ENCODE measurements at regions not wholly inside any gene's neighbourhood (a gene's known extent, or its start where the extent isn't known, plus 50 kb on each side); places are given as distances from the start of the nearest gene placed in this dataset.

DNA sequence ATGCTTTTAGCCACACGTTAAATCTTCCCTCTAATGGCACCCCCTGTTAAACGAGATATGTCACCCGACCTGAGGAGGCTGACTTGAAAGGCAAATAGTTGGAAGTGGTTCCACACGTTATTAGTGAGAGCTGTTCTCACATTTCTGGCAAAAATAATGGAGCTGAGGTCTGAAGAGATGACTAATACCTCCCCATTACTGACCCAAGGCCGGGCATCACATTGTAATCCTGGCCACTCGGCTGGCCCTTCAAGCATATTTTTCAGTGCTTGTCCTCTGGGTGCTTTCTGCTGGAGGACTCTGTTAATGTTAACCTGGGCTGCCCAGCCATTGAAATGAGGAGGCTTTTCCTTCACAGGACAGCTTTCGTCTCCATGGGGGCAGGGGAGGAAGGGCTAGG, 260.0 kb upstream of the CADM1 start:
- H4K20me1 ChIP-seq (ENCODE audit: control insufficient read depth, insufficient read depth, low read depth, low read length), result no peaks in the 10 kb centered on the region
- H3K9me3 ChIP-seq (ENCODE audit: control insufficient read depth, insufficient read depth, low read length), result no peaks in the 10 kb centered on the region
- H3K9me2 ChIP-seq (replicated peaks; ENCODE audit: control insufficient read depth, low read length), result no peaks in the 10 kb centered on the region
- no peaks in the 10 kb centered on the region for H3K27me3 ChIP-seq (ENCODE audit: control insufficient read depth, low read length)
- TF ChIP-seq, protein P1, sequence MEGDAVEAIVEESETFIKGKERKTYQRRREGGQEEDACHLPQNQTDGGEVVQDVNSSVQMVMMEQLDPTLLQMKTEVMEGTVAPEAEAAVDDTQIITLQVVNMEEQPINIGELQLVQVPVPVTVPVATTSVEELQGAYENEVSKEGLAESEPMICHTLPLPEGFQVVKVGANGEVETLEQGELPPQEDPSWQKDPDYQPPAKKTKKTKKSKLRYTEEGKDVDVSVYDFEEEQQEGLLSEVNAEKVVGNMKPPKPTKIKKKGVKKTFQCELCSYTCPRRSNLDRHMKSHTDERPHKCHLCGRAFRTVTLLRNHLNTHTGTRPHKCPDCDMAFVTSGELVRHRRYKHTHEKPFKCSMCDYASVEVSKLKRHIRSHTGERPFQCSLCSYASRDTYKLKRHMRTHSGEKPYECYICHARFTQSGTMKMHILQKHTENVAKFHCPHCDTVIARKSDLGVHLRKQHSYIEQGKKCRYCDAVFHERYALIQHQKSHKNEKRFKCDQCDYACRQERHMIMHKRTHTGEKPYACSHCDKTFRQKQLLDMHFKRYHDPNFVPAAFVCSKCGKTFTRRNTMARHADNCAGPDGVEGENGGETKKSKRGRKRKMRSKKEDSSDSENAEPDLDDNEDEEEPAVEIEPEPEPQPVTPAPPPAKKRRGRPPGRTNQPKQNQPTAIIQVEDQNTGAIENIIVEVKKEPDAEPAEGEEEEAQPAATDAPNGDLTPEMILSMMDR (IDR thresholded peaks at IDR 0.05; ENCODE audit: low read depth, low read length, poor library complexity, severe bottlenecking), result no peak
- no peak for TF ChIP-seq EZH2phosphoT487 (IDR thresholded peaks at IDR 0.05; ENCODE audit: borderline replicate concordance, low read length)
- H3K4me2 ChIP-seq (ENCODE audit: low read length), result no peak overlapping the region
- no peak overlapping the region for H3K4me3 ChIP-seq (ENCODE audit: low read length)
- no peak overlapping the region for H3K27ac ChIP-seq (ENCODE audit: low read depth, low read length)
- H3F3A ChIP-seq (ENCODE audit: control insufficient read depth, insufficient read depth), result no peaks in the 10 kb centered on the region
- no peaks in the 10 kb centered on the region for H3K79me2 ChIP-seq (ENCODE audit: control insufficient read depth, low read length)
- H3K36me3 ChIP-seq (ENCODE audit: control insufficient read depth, low read length), result no peaks in the 10 kb centered on the region
- no peaks in the 10 kb centered on the region for H3K4me1 ChIP-seq (ENCODE audit: control insufficient read depth, low read length)

DNA sequence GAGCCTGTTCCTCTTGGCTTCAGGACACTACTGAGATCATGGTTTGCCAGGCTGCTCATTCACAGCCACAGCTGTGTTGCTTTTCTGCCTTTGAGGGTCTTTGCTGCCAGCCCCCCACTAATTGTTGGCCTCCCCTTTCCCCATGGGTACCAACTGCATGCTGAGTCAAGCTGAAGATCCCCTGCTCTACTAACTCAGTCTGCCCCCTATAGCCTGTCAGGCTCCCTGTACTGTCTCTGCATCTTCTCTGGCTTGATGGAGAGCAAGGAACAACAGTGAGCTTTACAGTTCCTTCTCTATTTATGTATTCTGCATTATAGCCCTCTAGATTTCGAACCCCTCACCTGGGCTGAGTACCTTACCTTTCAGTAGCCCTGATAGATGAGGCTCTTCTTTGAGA, 257.6 kb upstream of the CADM1 start:
- H3K79me2 ChIP-seq (ENCODE audit: control insufficient read depth, low read length), result no peaks in the 10 kb centered on the region
- no peak overlapping the region for H3K4me2 ChIP-seq (ENCODE audit: low read length)
- TF ChIP-seq EZH2phosphoT487 (IDR thresholded peaks at IDR 0.05; ENCODE audit: borderline replicate concordance, low read length), result no peak
- TF ChIP-seq, protein P1 (IDR thresholded peaks at IDR 0.05; ENCODE audit: low read depth, low read length, poor library complexity, severe bottlenecking), result no peak
- no peaks in the 10 kb centered on the region for H3F3A ChIP-seq (ENCODE audit: control insufficient read depth, insufficient read depth)
- H3K9me2 ChIP-seq (replicated peaks; ENCODE audit: control insufficient read depth, low read length), result no peaks in the 10 kb centered on the region
- H3K36me3 ChIP-seq (ENCODE audit: control insufficient read depth, low read length), result no peaks in the 10 kb centered on the region
- no peaks in the 10 kb centered on the region for H3K27me3 ChIP-seq (ENCODE audit: control insufficient read depth, low read length)
- H4K20me1 ChIP-seq (ENCODE audit: control insufficient read depth, insufficient read depth, low read depth, low read length), result no peaks in the 10 kb centered on the region
- no peaks in the 10 kb centered on the region for H3K4me1 ChIP-seq (ENCODE audit: control insufficient read depth, low read length)
- no peaks in the 10 kb centered on the region for H3K9me3 ChIP-seq (ENCODE audit: control insufficient read depth, insufficient read depth, low read length)
- H3K27ac ChIP-seq (ENCODE audit: low read depth, low read length), result no peak overlapping the region
- H3K4me3 ChIP-seq (ENCODE audit: low read length), result no peak overlapping the region

DNA sequence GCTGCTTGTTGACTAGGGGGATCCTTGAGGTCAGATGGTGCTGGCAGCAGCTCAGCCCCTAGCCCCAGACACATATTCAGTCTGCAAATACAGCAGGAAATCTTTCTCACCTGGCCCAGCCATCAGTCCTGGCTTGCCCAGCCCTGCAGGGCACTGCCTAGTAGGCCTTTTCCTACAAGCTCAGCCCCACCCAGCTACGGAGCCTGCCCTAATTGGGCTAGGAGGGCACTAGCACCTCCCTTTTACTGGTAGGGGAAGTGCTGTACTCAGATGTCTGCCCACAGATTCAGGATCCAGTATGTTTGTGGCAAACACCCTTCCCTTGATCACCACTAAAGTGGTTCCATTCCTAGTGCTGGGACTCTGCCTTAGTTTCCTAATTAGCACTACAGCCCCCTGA, 257.1 kb upstream of the CADM1 start:
- Histone ChIP-seq H3K4me1 (ENCODE audit: control insufficient read depth, low read length) (no peaks in the 10 kb centered on the region), H3K36me3 (ENCODE audit: control insufficient read depth, low read length) (no peaks in the 10 kb centered on the region), H3K79me2 (ENCODE audit: control insufficient read depth, low read length) (no peaks in the 10 kb centered on the region), H4K20me1 (ENCODE audit: control insufficient read depth, insufficient read depth, low read depth, low read length) (no peaks in the 10 kb centered on the region), H3K4me3 (ENCODE audit: low read length) (no peak overlapping the region), H3K27ac (ENCODE audit: low read depth, low read length) (no peak overlapping the region), H3F3A (ENCODE audit: control insufficient read depth, insufficient read depth) (no peaks in the 10 kb centered on the region), H3K9me3 (ENCODE audit: control insufficient read depth, insufficient read depth, low read length) (no peaks in the 10 kb centered on the region), H3K27me3 (ENCODE audit: control insufficient read depth, low read length) (no peaks in the 10 kb centered on the region), H3K4me2 (ENCODE audit: low read length) (no peak overlapping the region), H3K9me2 (replicated peaks; ENCODE audit: control insufficient read depth, low read length) (no peaks in the 10 kb centered on the region)
- TF ChIP-seq EZH2phosphoT487 (IDR thresholded peaks at IDR 0.05; ENCODE audit: borderline replicate concordance, low read length), result no peak
- TF ChIP-seq, protein P1 (IDR thresholded peaks at IDR 0.05; ENCODE audit: low read depth, low read length, poor library complexity, severe bottlenecking), result no peak

Data from DOHH2 (cell line).